ENCODE measurements at regions not wholly inside any gene's neighbourhood (a gene's known extent, or its start where the extent isn't known, plus 50 kb on each side); places are given as distances from the start of the nearest gene placed in this dataset.
"Not testable (repeated sequence)": the region's sequence is repeated elsewhere in the genome, so short reads cannot be mapped to it uniquely, and the experiment has no call there.

DNA sequence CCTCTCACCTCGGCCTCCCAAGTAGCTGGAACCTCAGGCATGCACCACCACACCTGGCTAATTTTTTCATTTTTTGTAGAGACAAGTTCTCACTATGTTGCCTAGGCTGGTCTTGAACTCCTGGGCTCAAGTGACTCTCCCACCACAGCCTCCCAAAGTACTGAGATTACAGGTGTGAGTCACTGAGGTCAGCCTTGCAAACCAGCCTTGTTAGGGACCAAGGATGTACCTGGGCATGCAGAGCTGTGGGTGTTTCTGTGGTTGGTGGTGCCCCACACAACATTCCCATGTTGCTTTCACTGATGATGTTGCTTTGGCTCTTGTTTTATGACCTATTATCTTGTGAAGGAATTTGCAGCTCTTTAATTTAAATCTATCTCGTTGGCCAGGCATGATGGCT lies 54.8 kb downstream of the OTUD1 start:
- no peak for DNase-seq (ENCODE audit: low read depth)

DNA sequence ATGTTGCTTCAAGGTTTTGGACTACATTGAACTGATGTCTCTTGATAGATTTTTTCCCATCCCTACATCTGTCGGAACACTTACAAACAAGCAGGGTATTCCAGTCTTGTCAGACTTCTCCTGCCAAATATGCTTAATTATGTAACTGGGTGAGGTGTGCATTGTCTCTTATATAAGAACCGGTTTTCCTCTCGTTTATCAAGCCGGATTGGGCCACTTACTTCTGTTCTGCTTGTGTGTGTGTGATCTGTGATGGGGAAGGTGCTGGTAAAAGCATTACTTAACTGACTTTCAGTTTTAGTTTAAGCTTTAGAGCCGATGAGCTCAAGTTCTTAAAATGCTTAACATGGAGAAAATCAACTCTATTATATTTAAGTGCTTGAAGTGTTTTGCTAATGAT lies 57.9 kb downstream of the OTUD1 start:
- DNase-seq (ENCODE audit: low read depth): no peak
- no peak overlapping the region for H3K4me3 ChIP-seq (ENCODE audit: low read length)
- TF ChIP-seq, protein P1, sequence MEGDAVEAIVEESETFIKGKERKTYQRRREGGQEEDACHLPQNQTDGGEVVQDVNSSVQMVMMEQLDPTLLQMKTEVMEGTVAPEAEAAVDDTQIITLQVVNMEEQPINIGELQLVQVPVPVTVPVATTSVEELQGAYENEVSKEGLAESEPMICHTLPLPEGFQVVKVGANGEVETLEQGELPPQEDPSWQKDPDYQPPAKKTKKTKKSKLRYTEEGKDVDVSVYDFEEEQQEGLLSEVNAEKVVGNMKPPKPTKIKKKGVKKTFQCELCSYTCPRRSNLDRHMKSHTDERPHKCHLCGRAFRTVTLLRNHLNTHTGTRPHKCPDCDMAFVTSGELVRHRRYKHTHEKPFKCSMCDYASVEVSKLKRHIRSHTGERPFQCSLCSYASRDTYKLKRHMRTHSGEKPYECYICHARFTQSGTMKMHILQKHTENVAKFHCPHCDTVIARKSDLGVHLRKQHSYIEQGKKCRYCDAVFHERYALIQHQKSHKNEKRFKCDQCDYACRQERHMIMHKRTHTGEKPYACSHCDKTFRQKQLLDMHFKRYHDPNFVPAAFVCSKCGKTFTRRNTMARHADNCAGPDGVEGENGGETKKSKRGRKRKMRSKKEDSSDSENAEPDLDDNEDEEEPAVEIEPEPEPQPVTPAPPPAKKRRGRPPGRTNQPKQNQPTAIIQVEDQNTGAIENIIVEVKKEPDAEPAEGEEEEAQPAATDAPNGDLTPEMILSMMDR (conservative IDR thresholded peaks at IDR 0.05; ENCODE audit: low read depth, low read length): no peak

More for the DNA sequence above, 54.8 kb downstream of the OTUD1 start:
- TF ChIP-seq, protein P1 (conservative IDR thresholded peaks at IDR 0.05; ENCODE audit: low read depth, low read length): no peak
- H3K4me3 ChIP-seq (ENCODE audit: low read length): no peak overlapping the region

DNA sequence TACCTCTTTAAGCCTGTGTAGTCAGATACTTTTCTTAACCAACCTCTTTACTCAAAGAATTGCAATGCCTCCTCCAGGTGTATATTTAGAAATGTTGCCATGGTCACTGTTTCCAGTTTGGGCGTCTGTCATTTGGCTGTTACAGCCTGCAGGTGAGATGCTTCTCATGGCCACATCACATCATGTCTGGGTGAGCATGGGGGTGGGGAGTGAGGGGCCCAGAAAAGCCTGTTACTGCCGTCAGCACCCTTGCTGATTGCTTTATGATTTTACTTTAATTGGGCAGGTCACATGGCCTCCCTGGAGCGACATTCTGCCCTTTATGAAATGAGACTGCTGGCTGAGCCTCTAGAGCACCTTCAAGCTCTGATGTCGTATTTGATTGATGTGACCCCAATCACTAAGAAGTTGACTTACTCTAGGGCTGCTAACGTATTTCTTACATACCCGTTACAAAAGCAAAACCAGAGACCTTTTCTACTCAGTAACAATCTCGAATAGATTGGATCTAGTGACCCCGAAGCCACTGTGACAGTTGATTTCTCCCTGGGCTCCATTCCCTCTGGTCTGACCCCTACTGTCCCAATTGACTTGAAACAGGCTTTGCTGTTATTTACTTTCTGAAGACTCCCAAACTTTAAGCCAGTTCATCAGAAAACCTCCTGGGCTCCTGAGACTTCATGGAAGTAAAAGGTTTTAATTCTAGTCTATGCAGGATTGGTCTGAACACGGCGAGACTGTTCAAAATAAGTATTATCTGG lies 60.7 kb downstream of the OTUD1 start:
- DNase-seq (ENCODE audit: low read depth): no peak
- H3K4me3 ChIP-seq (ENCODE audit: low read length): no peak overlapping the region
- TF ChIP-seq, protein P1 (conservative IDR thresholded peaks at IDR 0.05; ENCODE audit: low read depth, low read length): no peak

DNA sequence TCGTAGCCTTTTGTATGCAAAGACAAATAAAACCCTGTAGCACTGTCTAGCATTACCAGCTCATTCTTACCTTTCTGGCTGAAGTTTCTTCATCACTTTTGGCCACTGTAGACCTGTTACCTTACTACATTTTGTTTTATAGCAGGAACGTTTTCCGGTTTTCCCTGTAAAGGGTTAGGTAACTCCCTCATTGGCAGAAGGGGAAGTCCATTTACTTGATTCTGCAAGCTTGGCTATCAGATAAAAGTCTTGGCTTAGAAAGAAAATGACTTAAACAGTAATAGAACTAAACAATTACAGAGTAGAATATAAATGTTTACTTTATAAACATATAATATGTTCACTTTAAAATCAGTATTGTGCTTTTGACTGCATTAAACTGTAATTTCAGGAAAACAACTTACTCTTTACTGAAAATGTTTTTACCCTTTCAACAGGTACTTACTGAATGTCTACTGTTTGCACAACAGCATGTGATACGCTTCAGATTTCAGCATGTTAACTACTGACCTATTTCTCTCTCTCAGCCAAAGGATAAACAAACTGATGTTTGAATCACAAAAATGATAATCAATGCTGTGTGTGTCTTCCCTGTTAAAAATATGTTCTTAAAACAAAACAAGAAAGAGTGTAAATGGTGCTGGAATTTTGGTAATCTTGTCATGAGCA lies 67.1 kb downstream of the OTUD1 start:
- TF ChIP-seq, protein P1 (conservative IDR thresholded peaks at IDR 0.05; ENCODE audit: low read depth, low read length): no peak
- DNase-seq (ENCODE audit: low read depth): no peak

DNA sequence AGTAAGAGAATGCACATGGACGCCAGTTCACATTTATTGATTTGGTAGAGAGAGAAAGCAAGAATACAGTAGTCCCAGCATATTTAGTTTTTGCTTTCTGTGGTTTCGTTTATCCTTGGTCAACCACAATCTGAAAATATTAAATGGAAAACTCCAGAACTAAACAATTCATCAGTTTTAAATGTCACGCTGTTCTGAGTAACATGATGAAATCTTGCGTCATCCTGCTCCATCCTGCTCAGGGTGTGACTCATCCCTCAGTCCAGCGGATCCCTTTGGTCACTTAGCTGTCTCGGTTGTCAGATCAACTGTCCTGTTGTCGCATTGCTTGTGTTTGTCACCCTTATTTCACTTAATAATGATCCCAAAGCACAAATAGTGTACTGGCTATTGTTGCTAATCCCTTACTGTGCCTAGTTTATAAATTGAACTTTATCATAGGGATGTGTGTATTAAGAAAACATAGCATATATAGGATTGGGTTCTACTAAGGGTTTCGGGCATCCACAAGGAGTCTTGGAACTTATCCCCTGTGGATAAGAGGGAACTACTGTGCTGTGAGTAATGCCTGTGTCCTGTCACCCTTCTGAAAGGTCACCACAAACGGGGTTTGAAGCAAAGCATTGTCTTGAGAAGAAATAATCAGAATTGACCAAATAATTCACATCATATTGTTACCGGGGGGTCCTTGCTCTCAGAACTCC lies 73.6 kb downstream of the OTUD1 start:
- peak; percentile 54 for DNase-seq (ENCODE audit: low read depth)
- H3K4me3 ChIP-seq (ENCODE audit: low read length): no peak overlapping the region
- TF ChIP-seq, protein P1 (conservative IDR thresholded peaks at IDR 0.05; ENCODE audit: low read depth, low read length): no peak

More for the DNA sequence above, 67.1 kb downstream of the OTUD1 start:
- no peak overlapping the region for H3K4me3 ChIP-seq (ENCODE audit: low read length)

DNA sequence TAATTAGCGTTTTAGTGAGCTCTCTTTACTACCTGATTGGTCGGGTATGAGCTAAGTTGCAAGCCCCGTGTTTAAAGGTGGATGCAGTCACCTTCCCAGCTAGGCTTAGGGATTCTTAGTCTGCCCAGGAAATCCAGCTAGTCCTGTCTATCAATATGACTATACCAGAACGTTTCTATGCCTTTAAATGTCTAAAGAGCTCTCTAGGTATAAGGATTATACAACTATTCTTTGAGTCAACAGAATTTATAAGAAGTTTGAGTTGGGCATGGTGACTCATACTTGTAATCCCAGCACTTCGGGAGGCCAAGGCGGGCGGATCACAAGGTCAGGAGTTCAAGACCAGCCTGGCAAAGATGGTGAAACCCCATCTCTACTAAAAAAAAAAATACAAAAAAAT lies 74.7 kb downstream of the OTUD1 start:
- not testable (repeated sequence) for H3K4me3 ChIP-seq (ENCODE audit: low read length); DNase-seq (ENCODE audit: low read depth)

DNA sequence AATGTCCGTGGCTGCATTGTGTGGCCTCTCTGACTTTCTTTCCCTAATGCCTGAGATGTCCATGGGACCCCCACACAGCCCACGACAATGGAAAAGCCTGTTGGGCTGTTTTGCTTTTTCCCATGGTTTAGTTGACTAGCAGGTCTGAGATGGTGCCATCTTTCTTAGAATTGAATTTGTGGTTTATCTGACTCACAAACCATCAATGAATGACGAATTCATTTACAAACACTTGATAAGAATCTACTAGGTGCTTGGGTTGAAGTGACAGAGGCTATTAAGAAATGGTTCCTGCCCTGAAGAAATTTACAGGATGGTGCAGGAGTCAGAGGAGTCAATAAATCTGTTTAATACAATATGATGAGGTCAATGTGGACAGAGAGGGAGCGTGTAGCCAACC lies 75.4 kb downstream of the OTUD1 start:
- TF ChIP-seq, protein P1 (conservative IDR thresholded peaks at IDR 0.05; ENCODE audit: low read depth, low read length): no peak
- no peak for DNase-seq (ENCODE audit: low read depth)

More for the DNA sequence above, 75.4 kb downstream of the OTUD1 start:
- H3K4me3 ChIP-seq (ENCODE audit: low read length): no peak overlapping the region
